ENCODE measurements at regions not wholly inside any gene's neighbourhood (a gene's known extent, or its start where the extent isn't known, plus 50 kb on each side); places are given as distances from the start of the nearest gene placed in this dataset.

DNA sequence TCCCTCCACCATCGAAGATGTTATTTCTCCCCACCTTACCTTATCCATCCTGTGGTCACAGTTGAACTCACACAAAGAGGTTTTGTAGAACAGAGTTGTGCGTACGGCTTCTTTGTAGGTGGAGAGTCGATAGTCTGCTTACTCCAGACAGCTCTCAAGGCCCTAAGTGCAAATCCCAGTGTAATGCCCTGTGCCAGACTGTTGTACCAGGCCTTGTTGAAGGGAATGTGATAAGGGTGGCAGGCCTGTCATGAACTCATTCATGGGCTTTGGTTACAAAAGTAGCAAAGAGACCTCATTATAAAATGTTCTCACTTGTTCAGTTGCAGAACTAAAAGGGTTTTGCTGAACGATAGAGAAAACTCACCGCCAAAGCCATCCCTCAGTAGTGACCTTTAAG lies 288.7 kb upstream of the CADM1 start:
- ATAC-seq (replicated peaks; ENCODE audit: extremely low read depth, poor library complexity, severe bottlenecking): no peak
- peaks cover 5% of the 10 kb centered on the region for H3K9me3 Mint-ChIP-seq

DNA sequence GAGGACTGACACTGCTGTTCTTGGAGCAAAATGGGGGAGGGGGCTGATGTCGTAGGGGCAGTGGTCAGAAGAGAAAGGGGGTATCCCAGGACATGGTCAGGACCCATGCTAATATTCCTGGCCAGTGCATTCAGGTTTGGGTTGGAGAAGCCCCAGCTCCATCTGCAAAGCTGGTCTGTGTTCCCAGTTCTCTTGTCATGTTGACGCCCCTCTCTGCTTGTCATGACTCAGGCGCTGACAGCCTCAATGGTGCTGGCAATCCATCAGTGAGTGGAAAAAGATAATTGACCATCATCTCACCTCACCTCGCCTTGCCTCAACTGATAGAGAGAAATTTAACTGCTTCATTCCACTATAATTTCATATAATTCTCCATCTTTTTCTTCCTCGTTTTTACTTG lies 283.1 kb upstream of the CADM1 start:
- no peaks in the 10 kb centered on the region for H3K4me1 Mint-ChIP-seq
- H3K27me3 Mint-ChIP-seq: peaks cover 9% of the 10 kb centered on the region
- H3K4me3 Mint-ChIP-seq: no peak overlapping the region
- no peak overlapping the region for H3K27ac Mint-ChIP-seq (ENCODE audit: low read depth)
- H3K9me3 Mint-ChIP-seq: peaks cover 5% of the 10 kb centered on the region
- no peaks in the 10 kb centered on the region for H3K36me3 Mint-ChIP-seq (ENCODE audit: insufficient read depth)
- DNase-seq (ENCODE audit: low spot score in 2 of 2) (no peak), ATAC-seq (replicated peaks; ENCODE audit: extremely low read depth, poor library complexity, severe bottlenecking) (no peak)

More for the DNA sequence above, 288.7 kb upstream of the CADM1 start:
- DNase-seq (ENCODE audit: low spot score in 2 of 2): no peak
- no peaks in the 10 kb centered on the region for H3K4me1 Mint-ChIP-seq
- H3K27me3 Mint-ChIP-seq: peaks cover 10% of the 10 kb centered on the region
- H3K36me3 Mint-ChIP-seq (ENCODE audit: insufficient read depth): no peaks in the 10 kb centered on the region
- H3K4me3 Mint-ChIP-seq: no peak overlapping the region
- no peak overlapping the region for H3K27ac Mint-ChIP-seq (ENCODE audit: low read depth)

DNA sequence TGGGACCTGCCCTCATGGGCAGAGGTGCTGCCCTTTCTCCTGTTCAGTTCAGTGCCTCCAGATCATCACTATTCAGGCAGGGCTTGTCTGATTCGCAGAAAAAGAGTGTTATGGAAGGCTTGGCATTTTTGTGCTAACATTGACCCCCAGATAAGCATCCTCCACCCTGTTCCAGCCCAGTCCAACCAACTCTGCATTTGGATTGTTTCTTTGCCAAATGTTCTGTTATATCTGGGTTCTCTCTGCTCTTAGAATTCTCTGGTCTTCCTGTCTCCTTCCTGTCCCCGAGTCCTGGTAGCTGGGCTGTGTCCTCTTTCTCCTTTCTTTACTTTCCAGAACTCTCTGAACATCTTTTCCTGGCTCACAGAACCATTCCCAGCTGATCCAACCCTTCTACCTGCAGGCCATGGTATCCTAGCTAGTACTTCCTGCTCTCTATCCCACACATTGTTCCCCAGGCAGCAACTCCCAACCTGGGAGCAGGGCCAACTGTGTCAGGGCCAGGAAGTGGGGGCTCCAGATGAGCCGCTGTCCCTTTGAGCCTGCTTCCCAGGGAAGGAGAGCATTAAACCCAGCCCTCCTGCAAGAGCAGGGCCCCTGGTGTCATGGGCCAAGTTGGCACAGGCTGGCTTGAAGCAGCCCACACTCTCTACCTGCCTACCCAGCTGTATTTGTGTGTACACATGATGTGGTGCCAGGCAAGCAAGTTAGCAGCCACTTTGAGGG lies 280.7 kb upstream of the CADM1 start:
- no peaks in the 10 kb centered on the region for H3K4me1 Mint-ChIP-seq
- ATAC-seq (replicated peaks; ENCODE audit: extremely low read depth, poor library complexity, severe bottlenecking) (no peak), DNase-seq (ENCODE audit: low spot score in 2 of 2) (no peak)
- H3K36me3 Mint-ChIP-seq (ENCODE audit: insufficient read depth): no peaks in the 10 kb centered on the region
- H3K27ac Mint-ChIP-seq (ENCODE audit: low read depth): no peak overlapping the region
- H3K27me3 Mint-ChIP-seq: peaks cover 9% of the 10 kb centered on the region
- peaks cover 5% of the 10 kb centered on the region for H3K9me3 Mint-ChIP-seq
- H3K4me3 Mint-ChIP-seq: no peak overlapping the region

DNA sequence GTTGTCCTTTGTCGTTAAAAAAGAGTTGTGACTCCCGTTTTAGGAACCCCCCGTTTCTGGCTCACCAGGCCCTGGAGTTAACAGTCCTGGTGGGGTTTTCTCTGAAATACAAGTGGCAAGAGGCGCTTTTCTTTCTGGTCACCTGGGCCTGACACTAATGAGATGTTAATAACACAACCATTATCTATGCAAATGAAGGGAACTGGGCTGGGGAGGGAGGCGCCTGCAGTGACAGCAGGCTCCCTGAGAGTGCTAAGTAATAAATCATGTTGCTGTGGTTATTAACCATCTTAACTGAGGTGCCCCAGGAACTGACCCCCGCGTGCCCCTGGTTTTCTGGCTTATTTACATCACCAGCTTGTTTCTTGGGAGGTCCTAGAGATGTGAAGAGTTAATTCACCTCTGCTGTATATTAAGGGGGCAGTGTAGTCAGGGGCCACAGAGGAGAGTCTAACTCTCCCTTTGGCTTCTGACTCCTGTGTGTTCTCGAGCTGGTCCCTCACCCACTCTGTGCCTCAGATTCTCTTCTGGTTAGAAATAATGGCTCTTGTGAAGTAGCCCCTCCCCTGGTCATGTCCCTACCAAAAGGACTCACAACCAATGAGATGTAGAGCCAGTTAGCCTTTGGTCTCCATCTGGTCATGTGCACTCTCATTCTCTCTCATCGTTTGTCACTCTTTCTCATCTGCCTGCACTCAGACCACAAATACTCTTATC lies 276.6 kb upstream of the CADM1 start:
- Mint-ChIP-seq H3K4me3 (no peak overlapping the region), H3K27me3 (peaks cover 21% of the 10 kb centered on the region), H3K36me3 (ENCODE audit: insufficient read depth) (no peaks in the 10 kb centered on the region), H3K4me1 (no peaks in the 10 kb centered on the region), H3K9me3 (no peaks in the 10 kb centered on the region), H3K27ac (ENCODE audit: low read depth) (no peak overlapping the region)
- ATAC-seq (replicated peaks; ENCODE audit: extremely low read depth, poor library complexity, severe bottlenecking): no peak
- no peak for DNase-seq (ENCODE audit: low spot score in 2 of 2)

DNA sequence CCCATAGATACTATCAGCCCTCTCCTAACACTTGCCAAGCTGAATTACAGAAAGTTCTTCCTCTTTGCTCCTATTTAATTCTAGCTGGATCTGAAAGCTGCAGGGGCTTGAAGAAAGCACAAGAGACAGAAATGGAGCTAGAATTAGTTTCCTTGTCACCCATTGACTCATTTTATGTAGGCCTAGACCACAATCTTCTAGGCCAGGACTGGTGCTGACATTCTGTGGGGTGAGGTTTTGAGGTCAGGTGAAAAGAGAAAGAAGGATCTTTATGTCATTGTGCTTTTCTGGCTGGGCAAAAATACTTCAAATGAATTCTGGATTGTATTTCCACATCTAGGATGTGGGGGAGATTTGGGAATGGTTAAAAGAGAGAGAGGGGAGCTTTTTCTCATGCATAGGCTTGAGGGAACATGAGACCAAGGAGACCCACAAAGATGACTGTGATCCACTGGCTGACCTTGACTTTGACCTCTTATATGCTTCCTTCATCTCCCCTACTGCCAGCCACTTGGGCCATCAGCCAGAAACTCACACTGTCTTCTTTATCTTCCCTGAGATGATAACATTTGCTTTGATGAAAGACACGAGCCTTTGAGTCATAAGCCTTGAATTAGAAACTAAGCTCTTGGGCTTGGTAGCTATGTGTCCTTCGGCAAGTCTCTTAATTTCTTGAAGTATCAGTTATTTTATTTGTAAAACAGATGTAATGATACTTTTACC lies 274.9 kb upstream of the CADM1 start:
- no peaks in the 10 kb centered on the region for H3K36me3 Mint-ChIP-seq (ENCODE audit: insufficient read depth)
- H3K9me3 Mint-ChIP-seq: no peaks in the 10 kb centered on the region
- no peak for ATAC-seq (replicated peaks; ENCODE audit: extremely low read depth, poor library complexity, severe bottlenecking)
- no peak overlapping the region for H3K4me3 Mint-ChIP-seq
- DNase-seq (ENCODE audit: low spot score in 2 of 2): no peak
- H3K27me3 Mint-ChIP-seq: peaks cover 12% of the 10 kb centered on the region
- no peaks in the 10 kb centered on the region for H3K4me1 Mint-ChIP-seq
- no peak overlapping the region for H3K27ac Mint-ChIP-seq (ENCODE audit: low read depth)

DNA sequence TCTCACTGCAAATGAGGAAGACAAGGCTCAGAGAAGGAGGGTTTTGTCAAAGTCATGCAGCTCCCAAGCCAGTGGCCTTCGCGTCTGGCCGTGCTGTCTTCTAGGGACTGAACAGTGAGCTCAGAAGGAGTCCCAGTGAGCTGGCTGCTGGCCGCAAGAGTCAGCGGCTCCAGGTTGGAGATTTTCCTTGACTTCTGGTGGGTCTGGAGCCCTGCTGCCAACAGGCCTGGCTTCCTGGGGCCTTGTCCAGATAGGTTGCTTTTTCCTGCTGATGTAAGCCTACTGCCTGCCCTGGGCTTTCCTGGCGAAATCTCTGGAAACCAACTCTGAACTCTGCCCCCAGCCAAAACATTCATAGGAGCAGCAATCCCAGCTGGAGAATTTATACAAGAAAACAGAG lies 272.7 kb upstream of the CADM1 start:
- H3K4me3 Mint-ChIP-seq: no peak overlapping the region

DNA sequence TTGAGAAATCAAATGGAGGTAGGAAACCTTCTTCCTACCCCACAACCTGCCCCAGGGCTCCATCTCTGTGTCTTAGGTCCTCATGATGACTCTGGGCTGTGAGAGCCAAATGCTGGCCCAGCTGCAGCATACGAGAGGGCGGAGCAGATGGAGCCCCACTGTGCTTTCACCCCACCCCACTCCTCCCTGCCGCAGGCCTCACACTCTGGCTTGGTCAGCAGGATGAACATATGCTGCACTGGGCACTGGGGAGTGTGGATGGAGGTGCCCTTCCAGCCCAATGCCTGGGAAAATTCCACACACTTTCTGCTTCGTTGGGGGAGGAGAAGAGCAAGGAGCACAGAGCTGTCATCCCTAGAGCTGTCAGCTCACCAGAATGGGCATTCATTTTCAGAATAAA lies 271.6 kb upstream of the CADM1 start:
- ATAC-seq (replicated peaks; ENCODE audit: extremely low read depth, poor library complexity, severe bottlenecking) (no peak), DNase-seq (ENCODE audit: low spot score in 2 of 2) (no peak)
- H3K9me3 Mint-ChIP-seq: no peaks in the 10 kb centered on the region
- no peak overlapping the region for H3K4me3 Mint-ChIP-seq
- H3K27me3 Mint-ChIP-seq: peaks cover 23% of the 10 kb centered on the region
- no peak overlapping the region for H3K27ac Mint-ChIP-seq (ENCODE audit: low read depth)
- H3K4me1 Mint-ChIP-seq: no peaks in the 10 kb centered on the region
- no peaks in the 10 kb centered on the region for H3K36me3 Mint-ChIP-seq (ENCODE audit: insufficient read depth)

More for the DNA sequence above, 272.7 kb upstream of the CADM1 start:
- H3K27me3 Mint-ChIP-seq: peaks cover 12% of the 10 kb centered on the region
- no peak overlapping the region for H3K27ac Mint-ChIP-seq (ENCODE audit: low read depth)
- no peaks in the 10 kb centered on the region for H3K36me3 Mint-ChIP-seq (ENCODE audit: insufficient read depth)
- H3K4me1 Mint-ChIP-seq: no peaks in the 10 kb centered on the region
- H3K9me3 Mint-ChIP-seq: no peaks in the 10 kb centered on the region
- DNase-seq (ENCODE audit: low spot score in 2 of 2): no peak
- no peak for ATAC-seq (replicated peaks; ENCODE audit: extremely low read depth, poor library complexity, severe bottlenecking)

DNA sequence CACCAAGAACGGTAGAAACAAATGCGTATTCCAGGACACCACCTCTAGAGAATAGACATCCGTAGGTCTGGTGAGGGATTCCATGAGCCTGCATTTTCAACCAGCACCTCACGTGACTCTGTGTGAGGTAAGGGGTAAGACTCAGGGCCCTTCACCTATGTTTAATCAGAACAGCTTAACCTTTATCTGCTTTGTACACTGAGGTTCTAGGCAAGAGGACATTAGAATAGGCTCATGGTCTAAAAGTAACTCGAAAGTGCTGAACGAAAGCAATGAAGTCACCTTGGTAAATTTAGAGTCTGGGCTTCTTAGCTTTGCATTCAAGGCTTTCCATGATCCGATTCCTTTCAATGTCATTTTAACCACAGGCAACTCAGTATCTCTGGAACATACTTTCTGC lies 270.5 kb upstream of the CADM1 start:
- Mint-ChIP-seq H3K4me1 (no peaks in the 10 kb centered on the region), H3K27ac (ENCODE audit: low read depth) (no peak overlapping the region), H3K9me3 (no peaks in the 10 kb centered on the region), H3K27me3 (peaks cover 26% of the 10 kb centered on the region), H3K4me3 (no peak overlapping the region), H3K36me3 (ENCODE audit: insufficient read depth) (no peaks in the 10 kb centered on the region)
- DNase-seq (ENCODE audit: low spot score in 2 of 2) (no peak), ATAC-seq (replicated peaks; ENCODE audit: extremely low read depth, poor library complexity, severe bottlenecking) (no peak)

DNA sequence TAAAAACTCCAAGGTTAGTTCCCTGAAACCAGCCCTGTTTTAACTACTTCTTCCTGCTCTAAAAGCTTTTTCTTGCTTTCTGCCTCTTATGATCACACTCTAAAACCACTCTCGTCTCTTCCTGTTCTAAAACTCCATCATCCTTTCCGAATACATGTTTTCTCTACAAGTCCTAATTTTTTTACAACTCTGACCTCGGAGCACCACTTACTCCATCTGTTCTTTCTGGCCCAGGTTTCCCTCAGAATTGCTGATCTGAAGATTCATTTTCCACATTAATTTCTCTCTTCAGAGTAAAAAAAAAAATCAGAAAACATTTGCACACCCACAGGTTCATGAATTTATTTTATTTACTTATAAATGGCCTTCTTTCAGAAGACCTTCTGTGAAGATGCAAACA lies 265.7 kb upstream of the CADM1 start:
- no peak overlapping the region for H3K27ac Mint-ChIP-seq (ENCODE audit: low read depth)
- H3K4me1 Mint-ChIP-seq: no peaks in the 10 kb centered on the region
- H3K27me3 Mint-ChIP-seq: peaks cover 14% of the 10 kb centered on the region

DNA sequence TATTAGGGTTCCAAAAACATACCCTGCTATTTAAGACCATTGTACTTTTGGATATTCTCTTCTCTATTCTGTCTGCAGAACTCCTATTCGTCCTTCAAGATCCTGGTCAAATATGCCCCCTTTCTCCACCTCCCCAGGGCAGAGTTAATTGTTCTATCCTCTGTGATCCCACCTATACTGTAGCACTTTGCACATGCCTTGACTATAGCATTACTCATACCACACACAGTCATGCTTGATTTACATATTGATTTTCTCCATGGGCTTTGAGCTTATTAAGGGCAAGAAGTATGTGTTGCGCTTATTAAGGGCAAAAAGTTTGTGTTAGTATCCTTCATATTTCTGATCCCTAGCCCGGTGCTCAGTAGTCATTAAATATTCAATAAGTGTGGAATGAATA lies 263.7 kb upstream of the CADM1 start:
- no peaks in the 10 kb centered on the region for H3K36me3 Mint-ChIP-seq (ENCODE audit: insufficient read depth)
- DNase-seq (ENCODE audit: low spot score in 2 of 2): no peak
- no peak overlapping the region for H3K27ac Mint-ChIP-seq (ENCODE audit: low read depth)
- ATAC-seq (replicated peaks; ENCODE audit: extremely low read depth, poor library complexity, severe bottlenecking): no peak
- no peaks in the 10 kb centered on the region for H3K9me3 Mint-ChIP-seq
- H3K4me3 Mint-ChIP-seq: no peak overlapping the region
- H3K27me3 Mint-ChIP-seq: peaks cover 14% of the 10 kb centered on the region
- no peaks in the 10 kb centered on the region for H3K4me1 Mint-ChIP-seq

More for the DNA sequence above, 265.7 kb upstream of the CADM1 start:
- DNase-seq (ENCODE audit: low spot score in 2 of 2) (no peak), ATAC-seq (replicated peaks; ENCODE audit: extremely low read depth, poor library complexity, severe bottlenecking) (no peak)
- Mint-ChIP-seq H3K9me3 (no peaks in the 10 kb centered on the region), H3K4me3 (no peak overlapping the region), H3K36me3 (ENCODE audit: insufficient read depth) (no peaks in the 10 kb centered on the region)

DNA sequence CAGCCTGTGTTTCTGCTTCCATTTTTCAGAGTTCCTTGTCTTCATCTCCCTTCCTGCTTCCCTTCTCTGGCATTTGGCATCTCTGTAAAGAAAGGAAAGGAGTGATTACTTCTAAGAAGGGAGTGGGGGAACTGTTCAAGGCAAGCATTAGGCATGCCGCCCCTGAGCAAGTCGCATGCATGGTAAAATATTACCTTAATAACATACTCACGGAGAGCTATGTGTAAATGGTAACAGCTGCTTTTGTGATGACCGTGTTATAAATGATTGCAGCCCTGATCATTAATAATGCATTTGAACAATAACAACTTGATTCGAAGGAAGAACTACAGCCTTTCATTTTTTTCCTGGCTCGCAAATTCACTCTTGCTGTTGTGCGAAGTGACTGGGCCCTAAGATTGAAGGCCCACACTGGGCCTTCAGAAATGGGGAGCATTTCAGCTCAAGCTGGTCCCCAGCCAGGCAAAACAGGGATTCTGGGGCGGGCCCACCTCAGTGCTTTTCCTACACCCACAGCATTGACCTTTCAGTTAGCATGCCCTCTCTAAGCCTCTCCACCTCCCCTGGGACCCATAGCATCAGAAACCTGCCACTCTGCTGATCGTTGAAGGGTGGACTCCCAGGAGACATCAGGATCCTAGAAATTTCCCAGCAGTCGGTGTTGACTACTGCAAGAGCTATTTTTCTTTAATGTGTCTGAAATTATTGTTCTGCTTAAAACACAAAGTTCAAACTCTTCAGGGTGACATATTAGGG lies 263.0 kb upstream of the CADM1 start:
- H3K27me3 Mint-ChIP-seq: peaks cover 17% of the 10 kb centered on the region

DNA sequence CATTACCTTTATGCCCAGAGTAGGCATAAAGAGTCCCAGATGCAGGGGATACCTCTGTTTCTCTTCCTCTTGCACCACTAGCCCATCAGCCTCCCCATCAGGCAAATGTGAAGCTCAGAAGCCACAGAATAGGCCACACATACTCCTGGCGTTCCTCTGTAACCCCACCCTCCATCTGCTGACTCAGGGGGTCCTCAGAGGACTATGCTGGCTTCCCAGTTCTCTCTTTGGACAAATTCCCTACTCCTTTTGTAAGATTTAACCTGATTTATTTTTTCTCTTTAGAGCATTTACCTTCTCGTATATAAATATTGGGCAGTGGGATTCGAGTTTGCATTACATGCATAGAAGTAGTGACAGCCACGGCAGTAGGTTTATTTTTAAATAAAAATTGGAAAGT lies 262.3 kb upstream of the CADM1 start:
- Mint-ChIP-seq H3K27me3 (peaks cover 20% of the 10 kb centered on the region), H3K27ac (ENCODE audit: low read depth) (no peak overlapping the region), H3K9me3 (no peaks in the 10 kb centered on the region), H3K4me3 (no peak overlapping the region), H3K36me3 (ENCODE audit: insufficient read depth) (no peaks in the 10 kb centered on the region), H3K4me1 (no peaks in the 10 kb centered on the region)
- DNase-seq (ENCODE audit: low spot score in 2 of 2) (no peak), ATAC-seq (replicated peaks; ENCODE audit: extremely low read depth, poor library complexity, severe bottlenecking) (no peak)

More for the DNA sequence above, 263.0 kb upstream of the CADM1 start:
- no peaks in the 10 kb centered on the region for H3K9me3 Mint-ChIP-seq
- no peaks in the 10 kb centered on the region for H3K4me1 Mint-ChIP-seq
- no peaks in the 10 kb centered on the region for H3K36me3 Mint-ChIP-seq (ENCODE audit: insufficient read depth)
- ATAC-seq (replicated peaks; ENCODE audit: extremely low read depth, poor library complexity, severe bottlenecking) (no peak), DNase-seq (ENCODE audit: low spot score in 2 of 2) (no peak)
- H3K27ac Mint-ChIP-seq (ENCODE audit: low read depth): no peak overlapping the region
- H3K4me3 Mint-ChIP-seq: no peak overlapping the region

Data from central memory CD8-positive, alpha-beta T cell (primary cell).